GM12878 (cell line): ENCODE measurements at regions not wholly inside any gene's neighbourhood (a gene's known extent, or its start where the extent isn't known, plus 50 kb on each side); places are given as distances from the start of the nearest gene placed in this dataset.

Experiments used
- ATAC-seq: fragments of 200-7000 bp; cut with Tn5 transposase; 3 replicates; pipeline ENCODE4 v1.9.1; 2020; ENCODE audit warnings: mild to moderate bottlenecking, moderate library complexity
- BruUV-seq: library from RNA; stranded (reverse); fragments of 400-500 nt; replicated peaks from 2 replicates; lab custom pipeline; 2021; lab: Mats Ljungman, UMichigan
- CTCF ChIA-PET: fragments of 300-600 bp; sonication (Branson Sonifier 250); formaldehyde crosslinking; extraction: SDS; loops from one replicate; lab custom pipeline; 2021; ENCODE audit warnings: inconsistent platforms; lab: Yijun Ruan, JAX
- POLR2A ChIA-PET: fragments of 350-600 bp; formaldehyde crosslinking; extraction: SDS; loops from one replicate; lab custom pipeline; 2021; ENCODE audit warnings: inconsistent platforms; lab: Charles Lee
- RAD21 ChIA-PET: fragments of 300-600 bp; sonication (Branson Sonifier 250); formaldehyde crosslinking; loops from one replicate; lab custom pipeline; 2023; ENCODE audit warnings: antibody characterized with exemption; ENCODE audit not compliant: unreplicated experiment; lab: Charles Lee
- SMC1A ChIA-PET: fragments of 300-600 bp; sonication (Branson Sonifier 250); formaldehyde crosslinking; loops from one replicate; lab custom pipeline; 2023; ENCODE audit not compliant: unreplicated experiment, uncharacterized antibody; lab: Charles Lee
- DNase-seq: peaks from one replicate; pipeline ENCODE4 v3.0.0-alpha.2; 2011; ENCODE audit warnings: low read depth, low spot score
- FAIRE-seq: peaks from 3 replicates; lab custom pipeline; 2011; peaks lifted over from hg19 to GRCh38; lab: Jason Lieb, UNC
- H2AFZ ChIP-seq: 2 replicates; pipeline ENCODE4 v1.6.0; 2011; ENCODE audit warnings: low read depth, low read length, control low read depth; ENCODE audit not compliant: control insufficient read depth
- H3K27ac ChIP-seq: 2 replicates; pipeline ENCODE4 v1.5.1; 2011; ENCODE audit warnings: control low read depth; ENCODE audit not compliant: control insufficient read depth, insufficient read depth
- H3K27me3 ChIP-seq, 2 experiments: replicated peaks in 1 of 2; 2 replicates each; pipeline versions ENCODE4 v1.6.0 to v1.6.1; 2011; ENCODE audit warnings: low read length in 1 of 2; ENCODE audit not compliant: control insufficient read depth in 2 of 2, insufficient read depth in 2 of 2
- H3K36me3 ChIP-seq, 2 experiments: 2 replicates each; pipeline ENCODE4 v1.5.1; 2011; ENCODE audit warnings: low read length in 1 of 2; ENCODE audit not compliant: control insufficient read depth in 2 of 2, insufficient read depth in 2 of 2
- H3K4me1 ChIP-seq: 2 replicates; pipeline ENCODE4 v1.6.1; 2011; ENCODE audit warnings: mild to moderate bottlenecking, low read length, moderate library complexity, mixed read lengths; ENCODE audit not compliant: control insufficient read depth, insufficient read depth
- H3K4me2 ChIP-seq: 2 replicates; pipeline ENCODE4 v1.6.0; 2011; ENCODE audit warnings: control low read depth; ENCODE audit not compliant: control insufficient read depth, insufficient read depth
- H3K4me3 ChIP-seq: fragments of 200-600 bp; sonication (generic); 2 replicates; pipeline ENCODE4 v1.5.1; 2016
- H3K79me2 ChIP-seq: 2 replicates; pipeline ENCODE4 v1.6.0; 2011; ENCODE audit warnings: low read length; ENCODE audit not compliant: control insufficient read depth, insufficient read depth
- H3K9ac ChIP-seq: 2 replicates; pipeline ENCODE4 v1.8.0; 2011; ENCODE audit warnings: low read length, control low read depth, mixed read lengths; ENCODE audit not compliant: control insufficient read depth, insufficient read depth
- H3K9me3 ChIP-seq: replicated peaks from 3 replicates; pipeline ENCODE4 v1.5.1; 2011; ENCODE audit warnings: mild to moderate bottlenecking, low read length; ENCODE audit not compliant: control insufficient read depth, insufficient read depth
- H4K20me1 ChIP-seq: 2 replicates; pipeline ENCODE4 v1.6.0; 2011; ENCODE audit not compliant: control insufficient read depth, insufficient read depth
- CBFB ChIP-seq: IDR thresholded peaks from 2 replicates; pipeline ENCODE4 v1.6.1; 2016; ENCODE audit warnings: antibody characterized with exemption, low read depth
- EED ChIP-seq: sonication (generic); IDR thresholded peaks from 2 replicates; pipeline ENCODE4 v1.6.1; 2016; ENCODE audit warnings: antibody characterized with exemption, low read depth
- EGR1 ChIP-seq, 2 experiments: IDR thresholded peaks; 1 replicate in 1 of 2; 2 replicates in 1 of 2; pipeline ENCODE4 v1.6.1; 2011 to 2012; ENCODE audit warnings: low read depth in 2 of 2, low read length in 2 of 2, borderline replicate concordance in 1 of 2, mild to moderate bottlenecking in 1 of 2, moderate library complexity in 1 of 2
- GABPA ChIP-seq: IDR thresholded peaks from 2 replicates; pipeline ENCODE4 v1.6.1; 2014; ENCODE audit warnings: antibody characterized with exemption, low read depth, mild to moderate bottlenecking, inconsistent platforms
- KAT2A ChIP-seq: conservative IDR thresholded peaks from 2 replicates; pipeline ENCODE4 v1.6.1; 2011; ENCODE audit warnings: low read depth, low read length; ENCODE audit not compliant: control insufficient read depth
- RELA ChIP-seq: fragments of 450-650 bp; IDR thresholded peaks from 2 replicates; pipeline ENCODE4 v1.8.0; 2014; ENCODE audit warnings: borderline replicate concordance; ENCODE audit not compliant: partially characterized antibody
- SMAD5 ChIP-seq: IDR thresholded peaks from 2 replicates; pipeline ENCODE4 v1.6.1; 2016; ENCODE audit warnings: antibody characterized with exemption, low read depth
- TCF3 ChIP-seq: IDR thresholded peaks from 2 replicates; pipeline ENCODE4 v1.6.1; 2012; ENCODE audit warnings: low read depth, mild to moderate bottlenecking, low read length, borderline replicate concordance; ENCODE audit not compliant: insufficient read depth
- WGBS: methylation state at CpG from one replicate; pipeline ENCODE4 v1.1.6; 2016; ENCODE audit warnings: low lambda C conversion rate; ENCODE audit not compliant: insufficient replicate concordance, insufficient coverage; ENCODE audit errors: missing lambda C conversion rate; 5-methylcytosine and 5-hydroxymethylcytosine counted together
- in situ Hi-C: fragments of 300-500 bp; cut with MboI; formaldehyde crosslinking; loops from 9 replicates; pipeline ENCODE4 v1.14.3; 2018; ENCODE audit warnings: mixed read lengths
- intact Hi-C: fragments of 100-400 bp; cut with micrococcal nuclease; formaldehyde crosslinking; loops from one replicate; pipeline ENCODE4 v1.14.2; 2022; ENCODE audit not compliant: unreplicated experiment
- TF ChIP-seq, protein P1 (sequence below): fragments of 450-650 bp; conservative IDR thresholded peaks from 2 replicates; pipeline ENCODE4 v1.6.1; 2017; ENCODE audit warnings: mild to moderate bottlenecking, moderate library complexity
- TF ChIP-seq, protein P2 (sequence below): IDR thresholded peaks from 2 replicates; pipeline ENCODE4 v1.6.1; 2012; ENCODE audit warnings: low read depth, low read length, improper control_type of control experiment

GRCh38 chr1:188906921-188907641, 1570.6 kb downstream of the BRINP3 start:
- FAIRE-seq = no peak

DNA sequence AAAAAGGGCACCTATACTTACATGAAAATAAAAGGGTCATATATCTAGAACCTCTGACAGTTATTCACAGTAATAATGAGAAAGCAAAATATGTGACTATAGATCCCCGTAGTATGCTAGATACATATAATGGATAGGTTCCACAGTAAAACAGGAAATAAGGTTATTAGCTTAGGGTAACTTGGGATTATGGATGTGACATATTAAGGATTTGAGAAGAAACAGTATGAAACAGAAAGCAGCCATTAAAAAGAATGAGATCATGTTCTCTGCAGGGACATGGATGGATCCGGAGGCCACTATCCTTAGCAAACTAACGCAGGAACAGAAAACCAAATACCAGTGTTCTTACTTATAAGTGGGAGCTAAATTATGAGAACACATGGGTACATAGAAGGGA, 1547.3 kb downstream of the BRINP3 start:
- BruUV-seq = no TSS peak
- in situ Hi-C loops = no loop called here

More at GRCh38 chr1:188906921-188907641, 1570.6 kb downstream of the BRINP3 start:
- no TSS peak for BruUV-seq
- Histone ChIP-seq H3K36me3 (no peaks in the 10 kb centered on the region), H3K27ac (no peak overlapping the region), H4K20me1 (no peaks in the 10 kb centered on the region), H3K9me3 (no peaks in the 10 kb centered on the region), H3K4me2 (no peak overlapping the region), H3K79me2 (no peaks in the 10 kb centered on the region), H3K4me1 (no peaks in the 10 kb centered on the region), H3K9ac (no peak overlapping the region), H2AFZ (no peak overlapping the region), H3K27me3 (no peaks in the 10 kb centered on the region), H3K4me3 (no peak overlapping the region)
- ATAC-seq = no peak
- ChIA-PET CTCF (interaction anchor here (1.5 kb wide), 1 partner anchor 125 kb away, joined by 4 read pairs; no protein-coding TSS in a partner anchor), SMC1A (no interaction called here), RAD21 (no interaction called here), POLR2A (no interaction called here)
- WGBS = 22% methylated on average over 10 of the region's 10 CpGs
- no peak for DNase-seq
- in situ Hi-C loops (no loop called here), intact Hi-C loops (no loop called here)
- TF ChIP-seq EED = no peak

More for the DNA sequence above, 1547.3 kb downstream of the BRINP3 start:
- ATAC-seq = no peak
- Histone ChIP-seq H3K9ac (no peak overlapping the region), H3K9me3 (no peaks in the 10 kb centered on the region), H3K4me1 (no peaks in the 10 kb centered on the region), H4K20me1 (no peaks in the 10 kb centered on the region), H3K4me2 (no peak overlapping the region), H3K4me3 (no peak overlapping the region), H3K79me2 (no peaks in the 10 kb centered on the region), H3K27ac (no peak overlapping the region), H2AFZ (no peak overlapping the region), H3K27me3 (no peaks in the 10 kb centered on the region), H3K36me3 (no peaks in the 10 kb centered on the region)
- ChIA-PET RAD21 (no interaction called here), CTCF (interaction anchor here (1.3 kb wide), 1 partner anchor 11 kb away, joined by 3 read pairs; no protein-coding TSS in a partner anchor), POLR2A (no interaction called here), SMC1A (no interaction called here)
- intact Hi-C loops = no loop called here
- 33% methylated on average over 3 of the region's 3 CpGs for WGBS
- no peak for FAIRE-seq
- DNase-seq = no peak
- TF ChIP-seq RELA = no peak
- TF ChIP-seq TCF3 = no peak
- TF ChIP-seq CBFB = no peak
- TF ChIP-seq, protein P1, sequence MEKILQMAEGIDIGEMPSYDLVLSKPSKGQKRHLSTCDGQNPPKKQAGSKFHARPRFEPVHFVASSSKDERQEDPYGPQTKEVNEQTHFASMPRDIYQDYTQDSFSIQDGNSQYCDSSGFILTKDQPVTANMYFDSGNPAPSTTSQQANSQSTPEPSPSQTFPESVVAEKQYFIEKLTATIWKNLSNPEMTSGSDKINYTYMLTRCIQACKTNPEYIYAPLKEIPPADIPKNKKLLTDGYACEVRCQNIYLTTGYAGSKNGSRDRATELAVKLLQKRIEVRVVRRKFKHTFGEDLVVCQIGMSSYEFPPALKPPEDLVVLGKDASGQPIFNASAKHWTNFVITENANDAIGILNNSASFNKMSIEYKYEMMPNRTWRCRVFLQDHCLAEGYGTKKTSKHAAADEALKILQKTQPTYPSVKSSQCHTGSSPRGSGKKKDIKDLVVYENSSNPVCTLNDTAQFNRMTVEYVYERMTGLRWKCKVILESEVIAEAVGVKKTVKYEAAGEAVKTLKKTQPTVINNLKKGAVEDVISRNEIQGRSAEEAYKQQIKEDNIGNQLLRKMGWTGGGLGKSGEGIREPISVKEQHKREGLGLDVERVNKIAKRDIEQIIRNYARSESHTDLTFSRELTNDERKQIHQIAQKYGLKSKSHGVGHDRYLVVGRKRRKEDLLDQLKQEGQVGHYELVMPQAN = no peak
- no peak for TF ChIP-seq EGR1 (IDR thresholded peaks at IDR 0.05; ENCODE audit: borderline replicate concordance in 1 of 2, low read depth in 2 of 2, low read length in 2 of 2)
- TF ChIP-seq, protein P2, sequence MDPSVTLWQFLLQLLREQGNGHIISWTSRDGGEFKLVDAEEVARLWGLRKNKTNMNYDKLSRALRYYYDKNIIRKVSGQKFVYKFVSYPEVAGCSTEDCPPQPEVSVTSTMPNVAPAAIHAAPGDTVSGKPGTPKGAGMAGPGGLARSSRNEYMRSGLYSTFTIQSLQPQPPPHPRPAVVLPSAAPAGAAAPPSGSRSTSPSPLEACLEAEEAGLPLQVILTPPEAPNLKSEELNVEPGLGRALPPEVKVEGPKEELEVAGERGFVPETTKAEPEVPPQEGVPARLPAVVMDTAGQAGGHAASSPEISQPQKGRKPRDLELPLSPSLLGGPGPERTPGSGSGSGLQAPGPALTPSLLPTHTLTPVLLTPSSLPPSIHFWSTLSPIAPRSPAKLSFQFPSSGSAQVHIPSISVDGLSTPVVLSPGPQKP = no peak
- no peak for TF ChIP-seq KAT2A
- no peak for TF ChIP-seq SMAD5
- TF ChIP-seq GABPA = no peak
